Adrenal gland (tissue), 9 donors: ENCODE measurements at regions not wholly inside any gene's neighbourhood (a gene's known extent, or its start where the extent isn't known, plus 50 kb on each side); places are given as distances from the start of the nearest gene placed in this dataset.

Experiments
- DNase-seq, 7 donors: peaks; one replicate each; pipeline ENCODE4 v3.0.0-alpha.2; 2019 to 2020
- H3K27ac ChIP-seq, 5 donors: fragments of 200-600 bp; sonication (generic) in 4 of 5; 1 replicate in 3 of 5; 2 replicates in 2 of 5; pipeline versions ENCODE4 v1.5.1 to v1.8.0; 2016 to 2020; ENCODE audit warnings: mild to moderate bottlenecking in 1 of 5
- H3K27me3 ChIP-seq: fragments of 200-600 bp; 2 replicates; pipeline ENCODE4 v1.8.0; 2021
- H3K36me3 ChIP-seq, 2 donors: fragments of 200-600 bp; replicated peaks in 1 of 2; 1 replicate in 1 of 2; 2 replicates in 1 of 2; pipeline versions ENCODE4 v1.5.1 to v1.8.0; 2018 to 2022
- H3K4me1 ChIP-seq, 2 donors: fragments of 200-600 bp; replicated peaks in 1 of 2; 1 replicate in 1 of 2; 2 replicates in 1 of 2; pipeline versions ENCODE4 v1.5.1 to v1.8.0; 2018 to 2021
- H3K4me3 ChIP-seq, 4 donors: fragments of 200-600 bp; sonication (generic) in 3 of 4; one replicate each; pipeline ENCODE4 v1.5.1; 2016 to 2018
- H3K9me3 ChIP-seq, 3 donors: fragments of 200-600 bp; sonication (generic) in 1 of 3; replicated peaks in 1 of 3; 1 replicate in 2 of 3; 2 replicates in 1 of 3; pipeline versions ENCODE4 v1.5.1 to v1.8.0; 2016 to 2021
- CTCF ChIP-seq, 6 experiments: fragments of 450-650 bp in 4 of 6; fragments of 200-600 bp in 2 of 6; sonication (generic) in 1 of 6; IDR thresholded peaks; 1 replicate in 5 of 6; 2 replicates in 1 of 6; pipeline versions ENCODE4 v1.5.1 to v1.8.0; 2016 to 2021; ENCODE audit warnings: antibody characterized with exemption in 6 of 6, mild to moderate bottlenecking in 2 of 6, moderate library complexity in 1 of 6
- POLR2A ChIP-seq, 2 donors: fragments of 450-650 bp; IDR thresholded peaks; one replicate each; pipeline ENCODE4 v1.6.1; 2017; ENCODE audit warnings: antibody characterized with exemption in 2 of 2, mild to moderate bottlenecking in 2 of 2, moderate library complexity in 1 of 2
- WGBS, 4 donors: extraction: QIAGEN DNeasy Blood & Tissue Kit in 2 of 4; methylation state at CpG; one replicate each; pipeline versions ENCODE4 v1.1.5 to v1.1.7; 2013 to 2017; 5-methylcytosine and 5-hydroxymethylcytosine counted together
- intact Hi-C, 2 donors: fragments of 100-400 bp; cut with DNase I; formaldehyde crosslinking; loops; one replicate each; pipeline versions ENCODE4 v1.14.1 to v1.15.0; 2022 to 2023
- donor health status: healthy with polysubstance abuse.
- donor health status: Bipolar disorder and iron deficiency.
- donor health status: DM: yes; HTN: yes; CAD: no.
- donor health status: DM: no; HTN: no; CAD: no.
- donor health status: DM: no; HTN: no; CAD: no.

DNA sequence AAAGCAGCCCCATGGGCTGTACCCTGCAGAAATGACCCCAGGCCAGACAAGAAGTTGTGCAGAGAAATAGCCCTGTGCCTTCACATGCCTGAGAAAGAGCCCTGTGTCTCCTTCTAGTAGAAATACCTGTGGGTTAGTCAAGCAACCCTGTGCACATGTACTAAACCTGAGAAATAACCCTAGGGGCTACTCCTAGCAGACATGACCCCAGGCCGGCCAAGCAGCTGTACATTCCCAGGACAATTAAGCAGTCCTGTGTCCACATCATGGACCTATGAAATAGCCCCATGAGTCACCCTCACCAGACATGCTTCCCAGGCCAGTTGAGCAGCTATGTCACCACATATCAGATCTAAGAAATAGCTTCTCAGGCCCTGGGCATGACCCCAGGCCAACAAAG is 519.7 kb upstream of the CA10 start:
- DNase-seq: no peak
- Histone ChIP-seq H3K27me3 (no peaks in the 10 kb centered on the region), H3K4me1 (no peaks in the 10 kb centered on the region), H3K9me3 (no peaks in the 10 kb centered on the region), H3K4me3 (no peak overlapping the region), H3K36me3 (no peaks in the 10 kb centered on the region), H3K27ac (no peak overlapping the region)
- TF ChIP-seq CTCF (IDR thresholded peaks at IDR 0.05): no peak
- TF ChIP-seq POLR2A (IDR thresholded peaks at IDR 0.05): no peak
- intact Hi-C loops: no loop called here
- 81 to 96% methylated on average over 1 of the region's 1 CpG; no CpG with 5 or more reads in 2 of the 4 donors for WGBS, 4 donors

DNA sequence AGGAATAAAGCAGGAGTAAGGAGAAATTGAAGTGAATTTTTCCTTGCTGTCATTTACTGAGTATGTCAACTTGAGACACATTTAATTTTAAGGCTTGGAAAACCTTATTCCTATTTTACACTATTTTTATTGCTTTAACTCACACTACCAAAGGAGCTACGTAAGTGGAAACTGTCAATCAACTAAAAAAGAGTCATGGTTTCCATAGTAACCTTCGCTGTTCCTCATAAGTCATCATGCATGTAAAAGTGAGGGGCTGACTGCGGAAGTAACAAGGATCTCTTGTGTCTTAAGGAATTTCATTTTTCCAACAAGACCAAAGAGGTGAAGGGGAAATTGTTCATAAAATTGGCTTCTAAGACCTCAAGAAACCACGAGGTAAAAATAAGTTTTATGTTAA is 516.2 kb upstream of the CA10 start:
- Histone ChIP-seq H3K9me3 (no peaks in the 10 kb centered on the region), H3K4me1 (no peaks in the 10 kb centered on the region), H3K27ac (no peak overlapping the region), H3K36me3 (no peaks in the 10 kb centered on the region), H3K4me3 (no peak overlapping the region), H3K27me3 (no peaks in the 10 kb centered on the region)
- no peak for DNase-seq
- TF ChIP-seq POLR2A (IDR thresholded peaks at IDR 0.05): no peak
- TF ChIP-seq CTCF (IDR thresholded peaks at IDR 0.05): no peak
- 47 to 58% (median 51%) methylated on average over 4 of the region's 4 CpGs for WGBS, 4 donors
- intact Hi-C loops: no loop called here

DNA sequence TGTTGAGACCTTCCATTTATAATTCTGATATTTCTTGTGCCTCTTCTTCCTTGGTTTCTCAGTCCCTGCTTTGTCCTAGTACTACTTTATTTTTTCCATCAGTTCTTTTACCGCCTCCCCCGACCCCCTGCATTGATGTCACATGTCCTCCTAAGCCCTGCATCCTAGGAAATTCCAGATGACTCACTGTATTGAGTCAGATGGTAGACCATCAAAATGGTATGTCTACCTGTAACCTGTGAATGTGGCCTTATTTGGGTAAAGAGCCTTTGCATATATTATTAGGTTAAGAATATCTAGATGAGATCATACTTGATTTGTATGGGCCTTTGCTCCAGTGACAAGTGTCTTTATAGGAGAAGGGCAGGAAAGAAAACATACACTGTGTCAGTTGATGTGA is 515.3 kb upstream of the CA10 start:
- WGBS, 4 donors: 63 to 79% (median 71%) methylated on average over 2 of the region's 2 CpGs
- intact Hi-C loops: no loop called here

GRCh38 chr17:52666264-52666663 is 507.8 kb upstream of the CA10 start:
- WGBS, 4 donors: 52 to 71% (median 65%) methylated on average over 1 of the region's 1 CpG
- DNase-seq: no peak
- TF ChIP-seq CTCF (IDR thresholded peaks at IDR 0.05) (no peak), POLR2A (IDR thresholded peaks at IDR 0.05) (no peak)
- intact Hi-C loops: no loop called here
- Histone ChIP-seq H3K9me3 (no peaks in the 10 kb centered on the region), H3K27ac (no peak overlapping the region), H3K4me1 (no peaks in the 10 kb centered on the region), H3K4me3 (no peak overlapping the region), H3K27me3 (no peaks in the 10 kb centered on the region), H3K36me3 (no peaks in the 10 kb centered on the region)

More for the DNA sequence above, 515.3 kb upstream of the CA10 start:
- TF ChIP-seq POLR2A (IDR thresholded peaks at IDR 0.05) (no peak), CTCF (IDR thresholded peaks at IDR 0.05) (no peak)
- Histone ChIP-seq H3K4me3 (no peak overlapping the region), H3K27me3 (no peaks in the 10 kb centered on the region), H3K9me3 (no peaks in the 10 kb centered on the region), H3K27ac (no peak overlapping the region), H3K36me3 (no peaks in the 10 kb centered on the region), H3K4me1 (no peaks in the 10 kb centered on the region)
- DNase-seq: no peak
